Liver (tissue), 7 donors: ENCODE measurements at regions not wholly inside any gene's neighbourhood (a gene's known extent, or its start where the extent isn't known, plus 50 kb on each side); places are given as distances from the start of the nearest gene placed in this dataset.
"Not testable (repeated sequence)": the region's sequence is repeated elsewhere in the genome, so short reads cannot be mapped to it uniquely, and the experiment has no call there.

Experiments
- DNase-seq: peaks from one replicate; pipeline ENCODE4 v3.0.0-alpha.2; 2017; ENCODE audit warnings: low spot score
- H3K27ac ChIP-seq, 2 donors: one replicate each; pipeline ENCODE4 v1.7.0; 2013; ENCODE audit warnings: inconsistent platforms in 2 of 2, low read length in 2 of 2, control low read depth in 1 of 2, low read depth in 1 of 2, mild to moderate bottlenecking in 1 of 2
- H3K27me3 ChIP-seq, 4 donors: one replicate each; pipeline versions ENCODE4 v1.6.1 to v1.7.0; 2013; ENCODE audit warnings: low read length in 3 of 4, inconsistent platforms in 1 of 4, mild to moderate bottlenecking in 1 of 4, moderate library complexity in 1 of 4; ENCODE audit not compliant: control insufficient read depth in 4 of 4, insufficient read depth in 4 of 4
- H3K36me3 ChIP-seq, 4 donors: one replicate each; pipeline versions ENCODE4 v1.6.1 to v1.7.0; 2013; ENCODE audit warnings: low read length in 3 of 4, mild to moderate bottlenecking in 3 of 4, low read depth in 1 of 4, moderate library complexity in 1 of 4; ENCODE audit not compliant: control insufficient read depth in 4 of 4, insufficient read depth in 3 of 4
- H3K4me1 ChIP-seq, 4 donors: one replicate each; pipeline versions ENCODE4 v1.6.1 to v1.7.0; 2013; ENCODE audit warnings: low read length in 3 of 4, mild to moderate bottlenecking in 3 of 4, moderate library complexity in 1 of 4; ENCODE audit not compliant: control insufficient read depth in 4 of 4, insufficient read depth in 4 of 4
- H3K4me3 ChIP-seq, 3 donors: one replicate each; pipeline versions ENCODE4 v1.6.1 to v1.7.0; 2013; ENCODE audit warnings: low read length in 3 of 3, control low read depth in 1 of 3, low read depth in 1 of 3, mild to moderate bottlenecking in 1 of 3
- H3K9ac ChIP-seq, 2 donors: one replicate each; pipeline ENCODE4 v1.7.0; 2013; ENCODE audit warnings: low read length in 2 of 2, mild to moderate bottlenecking in 2 of 2, moderate library complexity in 2 of 2, control low read depth in 1 of 2, low read depth in 1 of 2
- H3K9me3 ChIP-seq, 4 donors: one replicate each; pipeline versions ENCODE4 v1.6.1 to v1.7.0; 2013; ENCODE audit warnings: low read length in 3 of 4; ENCODE audit not compliant: control insufficient read depth in 4 of 4
- ATF3 ChIP-seq: IDR thresholded peaks from 2 replicates; pipeline ENCODE4 v1.6.1; 2016; ENCODE audit warnings: antibody characterized with exemption
- EGR1 ChIP-seq, 2 donors: IDR thresholded peaks; 2 replicates each; pipeline ENCODE4 v1.6.1; 2016 to 2018; ENCODE audit warnings: antibody characterized with exemption in 2 of 2, low read depth in 2 of 2
- FOXA1 ChIP-seq: IDR thresholded peaks from 2 replicates; pipeline ENCODE4 v1.6.1; 2016; ENCODE audit warnings: antibody characterized with exemption
- FOXA2 ChIP-seq: IDR thresholded peaks from 2 replicates; pipeline ENCODE4 v1.6.1; 2016; ENCODE audit warnings: antibody characterized with exemption
- GABPA ChIP-seq, 2 donors: IDR thresholded peaks in 1 of 2; conservative IDR thresholded peaks in 1 of 2; 2 replicates each; pipeline ENCODE4 v1.6.1; 2016; ENCODE audit warnings: antibody characterized with exemption in 2 of 2, mild to moderate bottlenecking in 1 of 2, moderate library complexity in 1 of 2
- HNF4A ChIP-seq, 2 donors: conservative IDR thresholded peaks; 2 replicates each; pipeline ENCODE4 v1.6.1; 2016; ENCODE audit warnings: antibody characterized with exemption in 2 of 2, mild to moderate bottlenecking in 2 of 2
- JUND ChIP-seq, 2 donors: IDR thresholded peaks; 2 replicates each; pipeline ENCODE4 v1.6.1; 2016; ENCODE audit warnings: antibody characterized with exemption in 2 of 2
- NR2F2 ChIP-seq: IDR thresholded peaks from 2 replicates; pipeline ENCODE4 v1.6.1; 2016; ENCODE audit warnings: antibody characterized with exemption
- RAD21 ChIP-seq, 2 donors: IDR thresholded peaks; 2 replicates each; pipeline ENCODE4 v1.6.1; 2016; ENCODE audit warnings: antibody characterized with exemption in 2 of 2, mild to moderate bottlenecking in 2 of 2
- REST ChIP-seq: IDR thresholded peaks from 2 replicates; pipeline ENCODE4 v1.6.1; 2016; ENCODE audit warnings: antibody characterized with exemption, mild to moderate bottlenecking
- RXRA ChIP-seq, 2 donors: IDR thresholded peaks; 2 replicates each; pipeline ENCODE4 v1.6.1; 2017 to 2018; ENCODE audit warnings: antibody characterized with exemption in 2 of 2, mild to moderate bottlenecking in 1 of 2
- SP1 ChIP-seq: IDR thresholded peaks from 2 replicates; pipeline ENCODE4 v1.6.1; 2018; ENCODE audit warnings: antibody characterized with exemption, mild to moderate bottlenecking
- TAF1 ChIP-seq: conservative IDR thresholded peaks from 2 replicates; pipeline ENCODE4 v1.6.1; 2016; ENCODE audit warnings: antibody characterized with exemption, mild to moderate bottlenecking
- YY1 ChIP-seq: IDR thresholded peaks from 2 replicates; pipeline ENCODE4 v1.6.1; 2016; ENCODE audit warnings: antibody characterized with exemption, mild to moderate bottlenecking
- ZBTB33 ChIP-seq: IDR thresholded peaks from 2 replicates; pipeline ENCODE4 v1.6.1; 2016; ENCODE audit warnings: antibody characterized with exemption
- WGBS: extraction: QIAGEN DNeasy Blood & Tissue Kit; methylation state at CpG from one replicate; pipeline ENCODE4 v1.1.7; 2013; 5-methylcytosine and 5-hydroxymethylcytosine counted together
- TF ChIP-seq, protein P1 (sequence below): IDR thresholded peaks from 2 replicates; pipeline ENCODE4 v1.6.1; 2016; ENCODE audit warnings: antibody characterized with exemption
- donor health status: healthy.
- donor health status: healthy.
- donor health status: healthy.
- donor health status: healthy.

DNA sequence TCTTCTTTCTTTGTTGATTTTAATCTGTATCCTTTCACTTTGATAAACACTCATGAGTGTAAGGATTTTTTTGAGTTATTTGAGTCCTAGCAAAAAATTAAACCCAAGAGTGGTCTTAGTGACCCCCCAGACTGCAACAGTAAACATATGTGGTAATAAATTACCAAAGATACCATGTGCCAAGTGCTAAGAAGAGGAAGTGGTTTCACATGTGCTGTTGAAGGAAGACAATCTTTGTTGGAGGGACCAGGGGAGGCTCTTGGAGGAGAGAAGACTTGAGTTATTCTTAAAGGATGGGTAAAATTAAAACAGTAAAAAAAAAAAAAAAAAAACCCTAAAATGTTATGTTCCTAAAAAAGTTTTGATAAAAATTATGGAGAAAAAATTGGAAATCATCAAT is 150.2 kb downstream of the SEC23IP start:
- Histone ChIP-seq H3K4me1 (no peaks in the 10 kb centered on the region), H3K9ac (no peak overlapping the region), H3K9me3 (no peaks in the 10 kb centered on the region), H3K27ac (no peak overlapping the region), H3K36me3 (no peaks in the 10 kb centered on the region), H3K27me3 (peaks cover 0 to 4% (median 0%) of the 10 kb centered on the region in 4 donors), H3K4me3 (no peak overlapping the region)
- no peak for DNase-seq
- TF ChIP-seq, protein P1, sequence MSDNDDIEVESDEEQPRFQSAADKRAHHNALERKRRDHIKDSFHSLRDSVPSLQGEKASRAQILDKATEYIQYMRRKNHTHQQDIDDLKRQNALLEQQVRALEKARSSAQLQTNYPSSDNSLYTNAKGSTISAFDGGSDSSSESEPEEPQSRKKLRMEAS = no peak
- no peak for TF ChIP-seq EGR1 (IDR thresholded peaks at IDR 0.05; ENCODE audit: low read depth in 2 of 2)
- no peak for TF ChIP-seq ZBTB33
- no peak for TF ChIP-seq JUND (IDR thresholded peaks at IDR 0.05)
- TF ChIP-seq NR2F2 = no peak
- TF ChIP-seq SP1 = no peak
- no peak for TF ChIP-seq TAF1
- TF ChIP-seq RAD21 (IDR thresholded peaks at IDR 0.05) = no peak
- TF ChIP-seq RXRA (IDR thresholded peaks at IDR 0.05) = no peak
- TF ChIP-seq FOXA1 = no peak
- TF ChIP-seq ATF3 = no peak
- TF ChIP-seq REST = no peak
- TF ChIP-seq FOXA2 = no peak
- no peak for TF ChIP-seq GABPA (IDR thresholded peaks at IDR 0.05 in 1 of 2, conservative IDR thresholded peaks at IDR 0.05 in 1 of 2)
- TF ChIP-seq HNF4A (conservative IDR thresholded peaks at IDR 0.05) = no peak

GRCh38 chr10:120047373-120047772 is 154.8 kb downstream of the SEC23IP start:
- not testable (repeated sequence) for H3K27me3 ChIP-seq, H3K27ac ChIP-seq, H3K9me3 ChIP-seq, H3K4me3 ChIP-seq, H3K36me3 ChIP-seq, H3K9ac ChIP-seq, DNase-seq, H3K4me1 ChIP-seq
- WGBS = 81% methylated on average over 7 of the region's 7 CpGs

- H3K9me3 ChIP-seq = no peaks in the 10 kb centered on the region
- no peak overlapping the region for H3K4me3 ChIP-seq
- H3K27ac ChIP-seq = no peak overlapping the region
- no peaks in the 10 kb centered on the region for H3K4me1 ChIP-seq
- no peak for DNase-seq
- H3K36me3 ChIP-seq = no peaks in the 10 kb centered on the region
- no peaks in the 10 kb centered on the region for H3K27me3 ChIP-seq
- H3K9ac ChIP-seq = no peak overlapping the region
- no peak for TF ChIP-seq YY1
Measured at GRCh38 chr10:120047926-120048325, 155.4 kb downstream of the SEC23IP start.
